K562 (cell line): ENCODE measurements at regions not wholly inside any gene's neighbourhood (a gene's known extent, or its start where the extent isn't known, plus 50 kb on each side); places are given as distances from the start of the nearest gene placed in this dataset.

Source experiments
- CREM ChIP-seq: IDR thresholded peaks from 2 replicates; pipeline ENCODE4 v1.6.1; 2014; ENCODE audit warnings: antibody characterized with exemption, low read depth
- ETV5 ChIP-seq: sonication (generic); formaldehyde crosslinking; IDR thresholded peaks from 2 replicates; pipeline ENCODE4 v1.4.0; 2020; ENCODE audit warnings: low read depth, mild to moderate bottlenecking, missing genetic modification reagents
- FIP1L1 ChIP-seq: fragments of 200-400 bp; formaldehyde crosslinking; IDR thresholded peaks from 2 replicates; pipeline ENCODE4 v1.6.1; 2018; ENCODE audit warnings: mild to moderate bottlenecking, low read depth, low read length; ENCODE audit not compliant: poor library complexity, severe bottlenecking
- FOXK2 ChIP-seq, 2 experiments: fragments of 450-650 bp; IDR thresholded peaks in 1 of 2; conservative IDR thresholded peaks in 1 of 2; 2 replicates each; pipeline ENCODE4 v1.6.1; 2016; ENCODE audit warnings: low read depth in 2 of 2, mild to moderate bottlenecking in 1 of 2
- GATAD2A ChIP-seq: fragments of 450-650 bp; IDR thresholded peaks from 2 replicates; pipeline ENCODE4 v1.6.1; 2017
- ILF3 ChIP-seq: fragments of 450-650 bp; IDR thresholded peaks from 2 replicates; pipeline ENCODE4 v1.6.1; 2018; ENCODE audit warnings: antibody characterized with exemption, mild to moderate bottlenecking, moderate library complexity, borderline replicate concordance
- KDM5B ChIP-seq: fragments of 200-600 bp; sonication (generic); IDR thresholded peaks from 2 replicates; pipeline ENCODE4 v1.6.1; 2012; ENCODE audit warnings: low read depth, mild to moderate bottlenecking, moderate library complexity, low read length, control low read depth, inconsistent platforms; ENCODE audit not compliant: insufficient replicate concordance
- L3MBTL2 ChIP-seq: fragments of 450-650 bp; IDR thresholded peaks from 2 replicates; pipeline ENCODE4 v1.6.1; 2016; ENCODE audit warnings: mild to moderate bottlenecking, moderate library complexity
- RB1 ChIP-seq: fragments of 450-650 bp; IDR thresholded peaks from 2 replicates; pipeline ENCODE4 v1.6.1; 2017; ENCODE audit warnings: low read depth, mild to moderate bottlenecking
- TEAD1 ChIP-seq, 2 experiments: fragments of 450-650 bp in 1 of 2; sonication (generic) in 1 of 2; formaldehyde crosslinking; IDR thresholded peaks; 2 replicates each; pipeline versions ENCODE4 v1.4.0 to v1.8.0; 2020 to 2022; ENCODE audit warnings: mild to moderate bottlenecking in 2 of 2, missing genetic modification reagents in 1 of 2
- ZBED1 ChIP-seq: IDR thresholded peaks from 2 replicates; pipeline ENCODE4 v1.6.1; 2014
- ZBTB1 ChIP-seq: sonication (generic); formaldehyde crosslinking; IDR thresholded peaks from 2 replicates; pipeline ENCODE4 v1.8.1; 2023; ENCODE audit warnings: missing genetic modification reagents, low read depth, mild to moderate bottlenecking, borderline replicate concordance
- TF ChIP-seq, protein P1 (sequence below), 2 experiments: IDR thresholded peaks; 2 replicates each; pipeline ENCODE4 v1.6.1; 2012; ENCODE audit warnings: improper control_type of control experiment in 2 of 2, low read depth in 2 of 2, low read length in 2 of 2, borderline replicate concordance in 1 of 2
- TF ChIP-seq, protein P2 (sequence below): fragments of 250-450 bp; sonication (Bioruptor Pico); IDR thresholded peaks from 2 replicates; pipeline ENCODE4 v1.9.0; 2021; ENCODE audit warnings: mild to moderate bottlenecking, inconsistent platforms
- TF ChIP-seq, protein P3 (sequence below): sonication (generic); formaldehyde crosslinking; IDR thresholded peaks from 2 replicates; pipeline ENCODE4 v1.8.1; 2023; ENCODE audit warnings: mild to moderate bottlenecking, missing genetic modification reagents
- TF ChIP-seq, protein P4 (sequence below): sonication (generic); formaldehyde crosslinking; IDR thresholded peaks from 2 replicates; pipeline ENCODE4 v1.8.0; 2022; ENCODE audit warnings: mild to moderate bottlenecking, missing genetic modification reagents

DNA sequence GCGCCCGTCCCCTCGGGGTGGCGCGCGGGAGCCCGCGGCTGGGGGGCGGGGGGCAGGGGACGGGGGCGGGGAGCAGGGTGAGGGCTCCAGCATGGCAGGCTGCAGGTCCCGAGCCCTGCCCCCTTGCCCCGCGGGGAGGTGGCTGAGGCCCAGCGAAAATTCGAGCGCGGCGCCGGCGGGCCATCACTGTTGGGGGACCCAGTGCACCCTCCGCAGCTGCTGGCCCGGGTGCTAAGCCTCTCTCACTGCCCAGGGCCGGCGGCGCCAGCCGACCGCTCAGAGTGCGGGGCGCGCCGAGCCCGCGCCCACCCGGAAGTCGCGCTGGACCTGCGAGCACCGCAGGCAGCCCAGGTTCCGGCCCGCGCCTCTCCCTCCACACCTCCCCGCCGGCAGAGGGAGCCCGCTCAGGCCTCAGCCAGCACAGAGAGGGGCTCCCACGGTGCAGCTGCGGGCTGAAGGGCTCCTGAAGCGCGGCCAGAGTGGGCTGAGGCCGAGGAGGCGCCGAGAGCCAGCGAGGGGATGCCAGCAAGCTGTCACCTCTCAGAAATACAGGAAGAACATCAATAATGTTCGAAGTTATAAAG lies 290.8 kb upstream of the PRSS16 start (continued):
- TF ChIP-seq, protein P1, sequence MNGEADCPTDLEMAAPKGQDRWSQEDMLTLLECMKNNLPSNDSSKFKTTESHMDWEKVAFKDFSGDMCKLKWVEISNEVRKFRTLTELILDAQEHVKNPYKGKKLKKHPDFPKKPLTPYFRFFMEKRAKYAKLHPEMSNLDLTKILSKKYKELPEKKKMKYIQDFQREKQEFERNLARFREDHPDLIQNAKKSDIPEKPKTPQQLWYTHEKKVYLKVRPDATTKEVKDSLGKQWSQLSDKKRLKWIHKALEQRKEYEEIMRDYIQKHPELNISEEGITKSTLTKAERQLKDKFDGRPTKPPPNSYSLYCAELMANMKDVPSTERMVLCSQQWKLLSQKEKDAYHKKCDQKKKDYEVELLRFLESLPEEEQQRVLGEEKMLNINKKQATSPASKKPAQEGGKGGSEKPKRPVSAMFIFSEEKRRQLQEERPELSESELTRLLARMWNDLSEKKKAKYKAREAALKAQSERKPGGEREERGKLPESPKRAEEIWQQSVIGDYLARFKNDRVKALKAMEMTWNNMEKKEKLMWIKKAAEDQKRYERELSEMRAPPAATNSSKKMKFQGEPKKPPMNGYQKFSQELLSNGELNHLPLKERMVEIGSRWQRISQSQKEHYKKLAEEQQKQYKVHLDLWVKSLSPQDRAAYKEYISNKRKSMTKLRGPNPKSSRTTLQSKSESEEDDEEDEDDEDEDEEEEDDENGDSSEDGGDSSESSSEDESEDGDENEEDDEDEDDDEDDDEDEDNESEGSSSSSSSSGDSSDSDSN (IDR thresholded peaks at IDR 0.05; ENCODE audit: borderline replicate concordance in 1 of 2, low read depth in 2 of 2, low read length in 2 of 2), result peak in 1 of 2 experiments; percentile 68; a peak in 2 of 4 replicates
- peak; percentile 35 for TF ChIP-seq KDM5B
- TF ChIP-seq GATAD2A, result peak; percentile 70; the same call in 1 of the 2 replicates
- TF ChIP-seq L3MBTL2, result peak; percentile 48; the same call in 1 of the 2 replicates
- TF ChIP-seq RB1, result peak; percentile 72
- TF ChIP-seq TEAD1 (CRISPR knock-in tag; IDR thresholded peaks at IDR 0.05), result 0 out of 4 replicates have a peak, but pooled peaks of 1 of the 2 experiments have one; percentile 21
- TF ChIP-seq, protein P2, sequence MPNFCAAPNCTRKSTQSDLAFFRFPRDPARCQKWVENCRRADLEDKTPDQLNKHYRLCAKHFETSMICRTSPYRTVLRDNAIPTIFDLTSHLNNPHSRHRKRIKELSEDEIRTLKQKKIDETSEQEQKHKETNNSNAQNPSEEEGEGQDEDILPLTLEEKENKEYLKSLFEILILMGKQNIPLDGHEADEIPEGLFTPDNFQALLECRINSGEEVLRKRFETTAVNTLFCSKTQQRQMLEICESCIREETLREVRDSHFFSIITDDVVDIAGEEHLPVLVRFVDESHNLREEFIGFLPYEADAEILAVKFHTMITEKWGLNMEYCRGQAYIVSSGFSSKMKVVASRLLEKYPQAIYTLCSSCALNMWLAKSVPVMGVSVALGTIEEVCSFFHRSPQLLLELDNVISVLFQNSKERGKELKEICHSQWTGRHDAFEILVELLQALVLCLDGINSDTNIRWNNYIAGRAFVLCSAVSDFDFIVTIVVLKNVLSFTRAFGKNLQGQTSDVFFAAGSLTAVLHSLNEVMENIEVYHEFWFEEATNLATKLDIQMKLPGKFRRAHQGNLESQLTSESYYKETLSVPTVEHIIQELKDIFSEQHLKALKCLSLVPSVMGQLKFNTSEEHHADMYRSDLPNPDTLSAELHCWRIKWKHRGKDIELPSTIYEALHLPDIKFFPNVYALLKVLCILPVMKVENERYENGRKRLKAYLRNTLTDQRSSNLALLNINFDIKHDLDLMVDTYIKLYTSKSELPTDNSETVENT (CRISPR knock-in tag), result peak; percentile 91
- TF ChIP-seq ZBTB1 (CRISPR knock-in tag), result peak; percentile 50
- TF ChIP-seq ILF3, result 0 out of 2 replicates have a peak, but pooled peaks have one; percentile 30
- TF ChIP-seq FIP1L1, result peak; percentile 31
- peak; percentile 66 for TF ChIP-seq ETV5 (CRISPR knock-in tag)
- TF ChIP-seq, protein P3, sequence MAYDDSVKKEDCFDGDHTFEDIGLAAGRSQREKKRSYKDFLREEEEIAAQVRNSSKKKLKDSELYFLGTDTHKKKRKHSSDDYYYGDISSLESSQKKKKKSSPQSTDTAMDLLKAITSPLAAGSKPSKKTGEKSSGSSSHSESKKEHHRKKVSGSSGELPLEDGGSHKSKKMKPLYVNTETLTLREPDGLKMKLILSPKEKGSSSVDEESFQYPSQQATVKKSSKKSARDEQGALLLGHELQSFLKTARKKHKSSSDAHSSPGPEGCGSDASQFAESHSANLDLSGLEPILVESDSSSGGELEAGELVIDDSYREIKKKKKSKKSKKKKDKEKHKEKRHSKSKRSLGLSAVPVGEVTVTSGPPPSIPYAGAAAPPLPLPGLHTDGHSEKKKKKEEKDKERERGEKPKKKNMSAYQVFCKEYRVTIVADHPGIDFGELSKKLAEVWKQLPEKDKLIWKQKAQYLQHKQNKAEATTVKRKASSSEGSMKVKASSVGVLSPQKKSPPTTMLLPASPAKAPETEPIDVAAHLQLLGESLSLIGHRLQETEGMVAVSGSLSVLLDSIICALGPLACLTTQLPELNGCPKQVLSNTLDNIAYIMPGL, result peak; percentile 79; the same call in 1 of the 2 replicates
- TF ChIP-seq ZBED1, result peak; percentile 58; the same call in 1 of the 2 replicates
- TF ChIP-seq, protein P4, sequence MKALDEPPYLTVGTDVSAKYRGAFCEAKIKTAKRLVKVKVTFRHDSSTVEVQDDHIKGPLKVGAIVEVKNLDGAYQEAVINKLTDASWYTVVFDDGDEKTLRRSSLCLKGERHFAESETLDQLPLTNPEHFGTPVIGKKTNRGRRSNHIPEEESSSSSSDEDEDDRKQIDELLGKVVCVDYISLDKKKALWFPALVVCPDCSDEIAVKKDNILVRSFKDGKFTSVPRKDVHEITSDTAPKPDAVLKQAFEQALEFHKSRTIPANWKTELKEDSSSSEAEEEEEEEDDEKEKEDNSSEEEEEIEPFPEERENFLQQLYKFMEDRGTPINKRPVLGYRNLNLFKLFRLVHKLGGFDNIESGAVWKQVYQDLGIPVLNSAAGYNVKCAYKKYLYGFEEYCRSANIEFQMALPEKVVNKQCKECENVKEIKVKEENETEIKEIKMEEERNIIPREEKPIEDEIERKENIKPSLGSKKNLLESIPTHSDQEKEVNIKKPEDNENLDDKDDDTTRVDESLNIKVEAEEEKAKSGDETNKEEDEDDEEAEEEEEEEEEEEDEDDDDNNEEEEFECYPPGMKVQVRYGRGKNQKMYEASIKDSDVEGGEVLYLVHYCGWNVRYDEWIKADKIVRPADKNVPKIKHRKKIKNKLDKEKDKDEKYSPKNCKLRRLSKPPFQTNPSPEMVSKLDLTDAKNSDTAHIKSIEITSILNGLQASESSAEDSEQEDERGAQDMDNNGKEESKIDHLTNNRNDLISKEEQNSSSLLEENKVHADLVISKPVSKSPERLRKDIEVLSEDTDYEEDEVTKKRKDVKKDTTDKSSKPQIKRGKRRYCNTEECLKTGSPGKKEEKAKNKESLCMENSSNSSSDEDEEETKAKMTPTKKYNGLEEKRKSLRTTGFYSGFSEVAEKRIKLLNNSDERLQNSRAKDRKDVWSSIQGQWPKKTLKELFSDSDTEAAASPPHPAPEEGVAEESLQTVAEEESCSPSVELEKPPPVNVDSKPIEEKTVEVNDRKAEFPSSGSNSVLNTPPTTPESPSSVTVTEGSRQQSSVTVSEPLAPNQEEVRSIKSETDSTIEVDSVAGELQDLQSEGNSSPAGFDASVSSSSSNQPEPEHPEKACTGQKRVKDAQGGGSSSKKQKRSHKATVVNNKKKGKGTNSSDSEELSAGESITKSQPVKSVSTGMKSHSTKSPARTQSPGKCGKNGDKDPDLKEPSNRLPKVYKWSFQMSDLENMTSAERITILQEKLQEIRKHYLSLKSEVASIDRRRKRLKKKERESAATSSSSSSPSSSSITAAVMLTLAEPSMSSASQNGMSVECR (CRISPR knock-in tag), result peak; percentile 59; the same call in 1 of the 2 replicates
- peak; percentile 62 for TF ChIP-seq CREM
- TF ChIP-seq FOXK2 (conservative IDR thresholded peaks at IDR 0.05 in 1 of 2, IDR thresholded peaks at IDR 0.05 in 1 of 2; ENCODE audit: low read depth in 2 of 2), result 0 out of 4 replicates have a peak, but pooled peaks of 1 of the 2 experiments have one; percentile 20
